ENCODE measurements at regions not wholly inside any gene's neighbourhood (a gene's known extent, or its start where the extent isn't known, plus 50 kb on each side); places are given as distances from the start of the nearest gene placed in this dataset.

DNA sequence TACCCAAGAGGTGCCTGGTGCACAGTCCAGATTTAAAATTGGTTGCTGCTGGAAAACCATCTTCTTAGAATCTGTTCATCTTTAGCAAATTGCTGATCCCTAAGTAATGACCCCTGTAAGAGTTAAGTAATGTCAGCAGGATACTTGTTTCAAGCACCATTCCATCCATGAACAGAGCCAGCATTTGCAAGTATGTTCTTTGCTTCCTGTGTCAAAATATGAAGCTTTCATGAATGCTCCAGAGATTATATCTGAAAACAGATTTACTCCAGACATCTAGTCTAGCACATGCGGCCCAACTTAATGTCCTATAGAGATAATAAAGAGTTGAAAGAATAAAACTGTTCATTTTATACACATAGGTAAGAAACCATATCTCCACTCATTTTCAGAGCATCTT, 98.7 kb upstream of the ZNF438 start:
- intact Hi-C loops (cut with micrococcal nuclease), result loop anchor here (5.0 to 10.0 kb wide), 2 partner anchors 48 to 126 kb away; no protein-coding TSS in a partner anchor
- Histone ChIP-seq H3K36me3 (ENCODE audit: control insufficient read depth in 2 of 2, extremely low read depth in 1 of 2, insufficient read depth in 2 of 2, low read length in 2 of 2) (no peaks in the 10 kb centered on the region), H3K4me2 (ENCODE audit: insufficient read depth, low read length) (no peak overlapping the region), H3K27me3 (ENCODE audit: control insufficient read depth in 2 of 2, insufficient read depth in 2 of 2, low read length in 2 of 2) (no peaks in the 10 kb centered on the region), H3K9ac (replicated peaks; ENCODE audit: extremely low read depth, insufficient read depth, low read length) (no peak overlapping the region), H3K9me1 (replicated peaks; ENCODE audit: control insufficient read depth, extremely low read depth, insufficient read depth, low read length) (no peaks in the 10 kb centered on the region), H3K4me1 (ENCODE audit: control insufficient read depth, extremely low read depth, insufficient read depth, low read length) (peaks cover 21% of the 10 kb centered on the region), H2AFZ (ENCODE audit: low read depth, low read length) (no peak overlapping the region), H3K27ac (ENCODE audit: insufficient read depth, low read depth, low read length) (no peak overlapping the region), H3K9me3 (replicated peaks; ENCODE audit: control insufficient read depth, insufficient read depth, low read length) (no peaks in the 10 kb centered on the region), H3K79me2 (ENCODE audit: control insufficient read depth, insufficient read depth, low read length) (no peaks in the 10 kb centered on the region), H4K20me1 (replicated peaks; ENCODE audit: control insufficient read depth, extremely low read depth, insufficient read depth, low read length) (no peaks in the 10 kb centered on the region), H3K4me3 (replicated peaks in 1 of 3; ENCODE audit: insufficient read depth in 1 of 3, low read depth in 1 of 3, low read length in 3 of 3) (no peak overlapping the region)
- FAIRE-seq (no peak), DNase-seq (ENCODE audit: low read depth, low spot score) (no peak)
- no TSS peak for BruUV-seq (replicated peaks)
- dilution Hi-C loops (cut with MboI; ENCODE audit: extremely low pct_ligation_motif_present, low sequenced_read_pairs), result no loop called here
- CTCF ChIA-PET, result interaction anchor here (0.7 to 1.7 kb wide), 3 partner anchors 11 to 138 kb away, joined by 3 to 5 read pairs (median 4); no protein-coding TSS in a partner anchor
- TF ChIP-seq EZH2 (IDR thresholded peaks at IDR 0.05; ENCODE audit: borderline replicate concordance, low read depth, low read length, severe bottlenecking), result no peak
- TF ChIP-seq JUN (IDR thresholded peaks at IDR 0.05; ENCODE audit: borderline replicate concordance, insufficient read depth, insufficient read length, low read depth), result no peak
- TF ChIP-seq POLR2AphosphoS5 (IDR thresholded peaks at IDR 0.05; ENCODE audit: insufficient read depth, low read depth, low read length), result no peak
- TF ChIP-seq, protein P1, sequence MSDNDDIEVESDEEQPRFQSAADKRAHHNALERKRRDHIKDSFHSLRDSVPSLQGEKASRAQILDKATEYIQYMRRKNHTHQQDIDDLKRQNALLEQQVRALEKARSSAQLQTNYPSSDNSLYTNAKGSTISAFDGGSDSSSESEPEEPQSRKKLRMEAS (IDR thresholded peaks at IDR 0.05; ENCODE audit: insufficient read depth, insufficient read length), result no peak
- TF ChIP-seq, protein P2, sequence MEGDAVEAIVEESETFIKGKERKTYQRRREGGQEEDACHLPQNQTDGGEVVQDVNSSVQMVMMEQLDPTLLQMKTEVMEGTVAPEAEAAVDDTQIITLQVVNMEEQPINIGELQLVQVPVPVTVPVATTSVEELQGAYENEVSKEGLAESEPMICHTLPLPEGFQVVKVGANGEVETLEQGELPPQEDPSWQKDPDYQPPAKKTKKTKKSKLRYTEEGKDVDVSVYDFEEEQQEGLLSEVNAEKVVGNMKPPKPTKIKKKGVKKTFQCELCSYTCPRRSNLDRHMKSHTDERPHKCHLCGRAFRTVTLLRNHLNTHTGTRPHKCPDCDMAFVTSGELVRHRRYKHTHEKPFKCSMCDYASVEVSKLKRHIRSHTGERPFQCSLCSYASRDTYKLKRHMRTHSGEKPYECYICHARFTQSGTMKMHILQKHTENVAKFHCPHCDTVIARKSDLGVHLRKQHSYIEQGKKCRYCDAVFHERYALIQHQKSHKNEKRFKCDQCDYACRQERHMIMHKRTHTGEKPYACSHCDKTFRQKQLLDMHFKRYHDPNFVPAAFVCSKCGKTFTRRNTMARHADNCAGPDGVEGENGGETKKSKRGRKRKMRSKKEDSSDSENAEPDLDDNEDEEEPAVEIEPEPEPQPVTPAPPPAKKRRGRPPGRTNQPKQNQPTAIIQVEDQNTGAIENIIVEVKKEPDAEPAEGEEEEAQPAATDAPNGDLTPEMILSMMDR (IDR thresholded peaks at IDR 0.05; ENCODE audit: extremely low read depth in 1 of 2, insufficient read depth in 1 of 2, low read depth in 1 of 2, low read length in 2 of 2), result no peak
- TF ChIP-seq FOS (IDR thresholded peaks at IDR 0.05; ENCODE audit: borderline replicate concordance, insufficient read depth, low read length), result no peak
- no peak for TF ChIP-seq POLR2A (IDR thresholded peaks at IDR 0.05; ENCODE audit: low read depth, low read length)
- TF ChIP-seq MYC (IDR thresholded peaks at IDR 0.05; ENCODE audit: low read depth, low read length), result no peak
- TF ChIP-seq GATA2 (IDR thresholded peaks at IDR 0.05; ENCODE audit: insufficient read depth, insufficient read length, low read depth, low read length), result no peak
- POLR2A ChIA-PET, result no interaction called here
